Dendritic cell treated with granulocyte-macrophage colony-stimulating factor and Interleukin-4, amounts not matched to agents 40 ng/mL and 50 ng/mL, for 4 days (primary cell): ENCODE measurements at regions not wholly inside any gene's neighbourhood (a gene's known extent, or its start where the extent isn't known, plus 50 kb on each side); places are given as distances from the start of the nearest gene placed in this dataset.

Source experiments
- H3K27ac Mint-ChIP-seq: one replicate; pipeline ENCODE4 v1.8.0; 2022; ENCODE audit warnings: mild to moderate bottlenecking, mixed read lengths
- H3K27me3 Mint-ChIP-seq: one replicate; pipeline ENCODE4 v1.8.0; 2022; ENCODE audit warnings: mild to moderate bottlenecking, mixed read lengths
- H3K36me3 Mint-ChIP-seq: one replicate; pipeline ENCODE4 v1.8.0; 2022; ENCODE audit warnings: low read depth, mixed read lengths
- H3K4me1 Mint-ChIP-seq: one replicate; pipeline ENCODE4 v1.8.0; 2022; ENCODE audit warnings: low read depth, mixed read lengths
- H3K4me3 Mint-ChIP-seq: one replicate; pipeline ENCODE4 v1.8.0; 2022; ENCODE audit warnings: mild to moderate bottlenecking, moderate library complexity, mixed read lengths
- H3K9me3 Mint-ChIP-seq: one replicate; pipeline ENCODE4 v1.8.0; 2022; ENCODE audit warnings: mixed read lengths
- intact Hi-C: fragments of 100-400 bp; cut with micrococcal nuclease; formaldehyde crosslinking; loops from one replicate; pipeline ENCODE4 v1.15.0; 2022

GRCh38 chr9:16236882-16237281 lies 633.6 kb downstream of the BNC2 start:
- H3K9me3 Mint-ChIP-seq: peaks cover 37% of the 10 kb centered on the region
- H3K27ac Mint-ChIP-seq: no peak overlapping the region
- H3K4me3 Mint-ChIP-seq: no peak overlapping the region
- H3K27me3 Mint-ChIP-seq: no peaks in the 10 kb centered on the region
- intact Hi-C loops: no loop called here
- H3K4me1 Mint-ChIP-seq: peaks cover 16% of the 10 kb centered on the region
- no peaks in the 10 kb centered on the region for H3K36me3 Mint-ChIP-seq

- intact Hi-C loops: no loop called here
- Mint-ChIP-seq H3K4me1 (peaks cover 16% of the 10 kb centered on the region), H3K4me3 (no peak overlapping the region), H3K9me3 (peaks cover 27% of the 10 kb centered on the region), H3K36me3 (no peaks in the 10 kb centered on the region), H3K27ac (no peak overlapping the region), H3K27me3 (no peaks in the 10 kb centered on the region)
These were observed 631.8 kb downstream of the BNC2 start for GRCh38 chr9:16238623-16239138.

GRCh38 chr9:16241231-16241630 lies 629.2 kb downstream of the BNC2 start:
- Mint-ChIP-seq H3K36me3 (no peaks in the 10 kb centered on the region), H3K27ac (no peak overlapping the region), H3K27me3 (peaks cover 4% of the 10 kb centered on the region), H3K4me3 (no peak overlapping the region), H3K4me1 (peaks cover 6% of the 10 kb centered on the region), H3K9me3 (peaks cover 5% of the 10 kb centered on the region)
- intact Hi-C loops: no loop called here

GRCh38 chr9:16243798-16244197 lies 626.7 kb downstream of the BNC2 start:
- Mint-ChIP-seq H3K27ac (no peak overlapping the region), H3K4me1 (peaks cover 6% of the 10 kb centered on the region), H3K9me3 (peaks cover under 1% of the 10 kb centered on the region), H3K4me3 (no peak overlapping the region), H3K27me3 (peaks cover 7% of the 10 kb centered on the region), H3K36me3 (no peaks in the 10 kb centered on the region)
- intact Hi-C loops: no loop called here

- Mint-ChIP-seq H3K9me3 (no peaks in the 10 kb centered on the region), H3K4me3 (no peak overlapping the region), H3K27me3 (peaks cover 9% of the 10 kb centered on the region), H3K27ac (no peak overlapping the region), H3K4me1 (peaks cover 6% of the 10 kb centered on the region), H3K36me3 (no peaks in the 10 kb centered on the region)
- intact Hi-C loops: no loop called here
These were observed 624.6 kb downstream of the BNC2 start for GRCh38 chr9:16245756-16246440.

- intact Hi-C loops: no loop called here
These were observed 623.7 kb downstream of the BNC2 start for GRCh38 chr9:16246785-16247184.

GRCh38 chr9:16247188-16247875 lies 623.1 kb downstream of the BNC2 start:
- Mint-ChIP-seq H3K36me3 (no peaks in the 10 kb centered on the region), H3K4me1 (no peaks in the 10 kb centered on the region), H3K27me3 (peaks cover 11% of the 10 kb centered on the region), H3K9me3 (no peaks in the 10 kb centered on the region), H3K27ac (no peak overlapping the region), H3K4me3 (no peak overlapping the region)
- intact Hi-C loops: no loop called here

More at GRCh38 chr9:16246785-16247184, 623.7 kb downstream of the BNC2 start:
- H3K27me3 Mint-ChIP-seq: peaks cover 10% of the 10 kb centered on the region
- no peak overlapping the region for H3K27ac Mint-ChIP-seq
- no peaks in the 10 kb centered on the region for H3K9me3 Mint-ChIP-seq
- H3K4me3 Mint-ChIP-seq: no peak overlapping the region
- no peaks in the 10 kb centered on the region for H3K36me3 Mint-ChIP-seq
- H3K4me1 Mint-ChIP-seq: no peaks in the 10 kb centered on the region

GRCh38 chr9:16248822-16249221 lies 621.6 kb downstream of the BNC2 start:
- Mint-ChIP-seq H3K4me3 (no peak overlapping the region), H3K9me3 (no peaks in the 10 kb centered on the region), H3K36me3 (no peaks in the 10 kb centered on the region), H3K4me1 (no peaks in the 10 kb centered on the region), H3K27me3 (peaks cover 16% of the 10 kb centered on the region), H3K27ac (no peak overlapping the region)
- intact Hi-C loops: no loop called here

- Mint-ChIP-seq H3K27ac (no peak overlapping the region), H3K9me3 (no peaks in the 10 kb centered on the region), H3K27me3 (peaks cover 26% of the 10 kb centered on the region), H3K36me3 (no peaks in the 10 kb centered on the region), H3K4me1 (no peaks in the 10 kb centered on the region), H3K4me3 (no peak overlapping the region)
- intact Hi-C loops: no loop called here
These were observed 617.9 kb downstream of the BNC2 start for GRCh38 chr9:16252616-16253015.

GRCh38 chr9:16254674-16255073 lies 615.8 kb downstream of the BNC2 start:
- H3K27me3 Mint-ChIP-seq: peaks cover 39% of the 10 kb centered on the region
- no peaks in the 10 kb centered on the region for H3K36me3 Mint-ChIP-seq
- H3K9me3 Mint-ChIP-seq: no peaks in the 10 kb centered on the region
- H3K4me1 Mint-ChIP-seq: peaks cover 8% of the 10 kb centered on the region
- H3K27ac Mint-ChIP-seq: no peak overlapping the region
- no peak overlapping the region for H3K4me3 Mint-ChIP-seq
- intact Hi-C loops: no loop called here

- no peaks in the 10 kb centered on the region for H3K36me3 Mint-ChIP-seq
- H3K4me1 Mint-ChIP-seq: peaks cover 8% of the 10 kb centered on the region
- intact Hi-C loops: no loop called here
- H3K27me3 Mint-ChIP-seq: peaks cover 44% of the 10 kb centered on the region
- no peaks in the 10 kb centered on the region for H3K9me3 Mint-ChIP-seq
- no peak overlapping the region for H3K4me3 Mint-ChIP-seq
- no peak overlapping the region for H3K27ac Mint-ChIP-seq
These were observed 615.3 kb downstream of the BNC2 start for GRCh38 chr9:16255217-16255616.

- peaks cover 54% of the 10 kb centered on the region for H3K27me3 Mint-ChIP-seq
- no peak overlapping the region for H3K4me3 Mint-ChIP-seq
- intact Hi-C loops: no loop called here
- peaks cover 8% of the 10 kb centered on the region for H3K4me1 Mint-ChIP-seq
- no peaks in the 10 kb centered on the region for H3K36me3 Mint-ChIP-seq
- no peak overlapping the region for H3K27ac Mint-ChIP-seq
- no peaks in the 10 kb centered on the region for H3K9me3 Mint-ChIP-seq
These were observed 612.9 kb downstream of the BNC2 start for GRCh38 chr9:16257604-16258003.

GRCh38 chr9:16258191-16258590 lies 612.3 kb downstream of the BNC2 start:
- peaks cover 60% of the 10 kb centered on the region for H3K27me3 Mint-ChIP-seq
- intact Hi-C loops: no loop called here
- H3K36me3 Mint-ChIP-seq: no peaks in the 10 kb centered on the region
- no peaks in the 10 kb centered on the region for H3K9me3 Mint-ChIP-seq
- H3K4me3 Mint-ChIP-seq: no peak overlapping the region
- H3K27ac Mint-ChIP-seq: no peak overlapping the region
- peaks cover 8% of the 10 kb centered on the region for H3K4me1 Mint-ChIP-seq

- Mint-ChIP-seq H3K27ac (no peak overlapping the region), H3K4me3 (no peak overlapping the region), H3K27me3 (peaks cover 59% of the 10 kb centered on the region), H3K4me1 (peaks cover 8% of the 10 kb centered on the region), H3K9me3 (no peaks in the 10 kb centered on the region), H3K36me3 (no peaks in the 10 kb centered on the region)
- intact Hi-C loops: no loop called here
These were observed 611.8 kb downstream of the BNC2 start for GRCh38 chr9:16258708-16259107.
